Calu3 (cell line): ENCODE measurements at regions not wholly inside any gene's neighbourhood (a gene's known extent, or its start where the extent isn't known, plus 50 kb on each side); places are given as distances from the start of the nearest gene placed in this dataset.

Source experiments
- BruUV-seq: library from RNA; stranded (reverse); fragments of 400-500 nt; replicated peaks from 2 replicates; lab custom pipeline; 2021; lab: Mats Ljungman, UMichigan
- CTCF ChIA-PET: fragments of 300-600 bp; sonication (Branson Sonifier 250); formaldehyde crosslinking; loops from one replicate; lab custom pipeline; 2022; ENCODE audit warnings: antibody characterized with exemption; lab: Charles Lee
- DNase-seq: peaks from one replicate; pipeline ENCODE4 v3.0.0; 2022
- H3K27ac Mint-ChIP-seq: one replicate; pipeline ENCODE4 v1.8.0; 2022; ENCODE audit warnings: mixed read lengths; ENCODE audit not compliant: unreplicated experiment
- H3K27me3 Mint-ChIP-seq: one replicate; pipeline ENCODE4 v1.8.0; 2022; ENCODE audit warnings: mixed read lengths; ENCODE audit not compliant: unreplicated experiment
- H3K36me3 Mint-ChIP-seq: one replicate; pipeline ENCODE4 v1.8.0; 2022; ENCODE audit warnings: mild to moderate bottlenecking, moderate library complexity, mixed read lengths; ENCODE audit not compliant: insufficient read depth, unreplicated experiment
- H3K4me1 Mint-ChIP-seq: one replicate; pipeline ENCODE4 v1.8.0; 2022; ENCODE audit warnings: mild to moderate bottlenecking, low read depth, mixed read lengths; ENCODE audit not compliant: unreplicated experiment
- H3K4me3 Mint-ChIP-seq: one replicate; pipeline ENCODE4 v1.8.0; 2022; ENCODE audit warnings: mild to moderate bottlenecking, low read depth, moderate library complexity, mixed read lengths; ENCODE audit not compliant: unreplicated experiment
- H3K9me3 Mint-ChIP-seq: one replicate; pipeline ENCODE4 v1.8.0; 2022; ENCODE audit warnings: low read depth, mixed read lengths; ENCODE audit not compliant: unreplicated experiment
- intact Hi-C: fragments of 100-400 bp; cut with micrococcal nuclease; formaldehyde crosslinking; loops from one replicate; pipeline ENCODE4 v1.10.0; 2022; ENCODE audit not compliant: unreplicated experiment
- TF ChIP-seq, protein P1 (sequence below): fragments of 200-600 bp; IDR thresholded peaks from one replicate; pipeline ENCODE4 v1.8.0; 2022; ENCODE audit warnings: antibody characterized with exemption; ENCODE audit not compliant: unreplicated experiment

DNA sequence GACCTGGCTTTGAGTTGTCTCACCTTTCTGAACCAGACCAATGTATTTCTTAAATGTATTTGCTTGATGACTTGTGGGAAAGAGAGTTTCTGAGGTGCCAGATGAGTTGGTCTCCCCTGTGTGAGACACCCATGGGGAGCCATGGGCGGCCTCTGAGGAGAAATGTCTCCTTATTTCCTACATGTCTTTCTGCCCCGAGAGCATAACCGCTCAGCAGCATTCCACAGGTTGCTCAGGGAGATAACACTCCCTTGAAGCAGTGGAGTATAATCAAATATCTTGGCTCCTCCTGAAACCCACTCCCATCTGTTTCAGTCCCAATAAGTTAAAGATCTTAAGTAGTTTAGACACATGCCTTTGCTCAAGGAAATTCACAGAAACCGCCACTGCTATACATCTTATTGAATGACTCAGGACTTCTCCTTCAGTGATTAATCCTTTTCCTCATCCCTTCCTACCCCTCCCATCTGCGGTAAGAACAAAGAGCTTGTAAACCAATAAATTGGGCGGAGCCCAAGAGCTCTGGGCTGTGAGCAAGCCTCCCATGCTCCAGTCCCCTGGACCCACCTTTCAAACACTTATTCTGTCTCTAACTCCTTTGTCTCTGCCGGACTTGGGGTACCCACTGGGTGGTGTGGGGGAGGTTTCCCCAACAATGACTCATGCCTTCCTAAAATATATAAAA lies 285.5 kb upstream of the LRRTM4 start:
- peaks cover 16% of the 10 kb centered on the region for H3K9me3 Mint-ChIP-seq
- TF ChIP-seq, protein P1, sequence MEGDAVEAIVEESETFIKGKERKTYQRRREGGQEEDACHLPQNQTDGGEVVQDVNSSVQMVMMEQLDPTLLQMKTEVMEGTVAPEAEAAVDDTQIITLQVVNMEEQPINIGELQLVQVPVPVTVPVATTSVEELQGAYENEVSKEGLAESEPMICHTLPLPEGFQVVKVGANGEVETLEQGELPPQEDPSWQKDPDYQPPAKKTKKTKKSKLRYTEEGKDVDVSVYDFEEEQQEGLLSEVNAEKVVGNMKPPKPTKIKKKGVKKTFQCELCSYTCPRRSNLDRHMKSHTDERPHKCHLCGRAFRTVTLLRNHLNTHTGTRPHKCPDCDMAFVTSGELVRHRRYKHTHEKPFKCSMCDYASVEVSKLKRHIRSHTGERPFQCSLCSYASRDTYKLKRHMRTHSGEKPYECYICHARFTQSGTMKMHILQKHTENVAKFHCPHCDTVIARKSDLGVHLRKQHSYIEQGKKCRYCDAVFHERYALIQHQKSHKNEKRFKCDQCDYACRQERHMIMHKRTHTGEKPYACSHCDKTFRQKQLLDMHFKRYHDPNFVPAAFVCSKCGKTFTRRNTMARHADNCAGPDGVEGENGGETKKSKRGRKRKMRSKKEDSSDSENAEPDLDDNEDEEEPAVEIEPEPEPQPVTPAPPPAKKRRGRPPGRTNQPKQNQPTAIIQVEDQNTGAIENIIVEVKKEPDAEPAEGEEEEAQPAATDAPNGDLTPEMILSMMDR, result no peak
- DNase-seq, result no peak
- no peak overlapping the region for H3K27ac Mint-ChIP-seq
- CTCF ChIA-PET, result no interaction called here
- H3K4me1 Mint-ChIP-seq, result no peaks in the 10 kb centered on the region
- intact Hi-C loops, result no loop called here
- no peaks in the 10 kb centered on the region for H3K27me3 Mint-ChIP-seq
- no TSS peak for BruUV-seq
- H3K36me3 Mint-ChIP-seq, result no peaks in the 10 kb centered on the region
- no peak overlapping the region for H3K4me3 Mint-ChIP-seq

GRCh38 chr2:77808599-77808998 lies 286.4 kb upstream of the LRRTM4 start:
- no peak for DNase-seq
- H3K27ac Mint-ChIP-seq, result no peak overlapping the region

DNA sequence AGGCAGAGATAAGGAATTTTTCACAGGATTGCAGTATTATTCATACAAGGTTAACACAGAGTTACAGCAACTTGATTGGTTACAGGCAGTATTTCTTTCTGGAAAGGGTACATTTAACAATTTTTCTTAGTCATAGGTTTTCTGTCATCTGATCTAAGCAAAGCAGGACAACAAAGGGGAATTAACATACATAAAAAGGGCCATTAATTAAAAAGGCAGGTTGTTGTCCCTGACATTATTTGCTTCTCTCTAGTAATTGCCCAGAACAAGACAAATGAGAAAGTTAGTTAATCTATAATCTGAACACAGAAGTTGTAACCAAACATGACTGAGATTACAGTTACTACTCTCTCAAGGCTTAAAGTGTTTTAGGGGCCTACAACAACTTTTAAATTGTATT lies 291.4 kb upstream of the LRRTM4 start:
- no TSS peak for BruUV-seq
- DNase-seq, result no peak
- H3K27me3 Mint-ChIP-seq, result no peaks in the 10 kb centered on the region
- H3K9me3 Mint-ChIP-seq, result peaks cover 15% of the 10 kb centered on the region
- no peak overlapping the region for H3K27ac Mint-ChIP-seq
- CTCF ChIA-PET, result no interaction called here
- no peaks in the 10 kb centered on the region for H3K36me3 Mint-ChIP-seq
- no peak overlapping the region for H3K4me3 Mint-ChIP-seq
- TF ChIP-seq, protein P1, result no peak
- intact Hi-C loops, result no loop called here
- H3K4me1 Mint-ChIP-seq, result no peaks in the 10 kb centered on the region

More at GRCh38 chr2:77808599-77808998, 286.4 kb upstream of the LRRTM4 start:
- Mint-ChIP-seq H3K4me3 (no peak overlapping the region), H3K27me3 (no peaks in the 10 kb centered on the region), H3K4me1 (no peaks in the 10 kb centered on the region), H3K36me3 (no peaks in the 10 kb centered on the region), H3K9me3 (peaks cover 18% of the 10 kb centered on the region)
- CTCF ChIA-PET, result no interaction called here
- TF ChIP-seq, protein P1, result no peak
- intact Hi-C loops, result no loop called here
- BruUV-seq, result no TSS peak

DNA sequence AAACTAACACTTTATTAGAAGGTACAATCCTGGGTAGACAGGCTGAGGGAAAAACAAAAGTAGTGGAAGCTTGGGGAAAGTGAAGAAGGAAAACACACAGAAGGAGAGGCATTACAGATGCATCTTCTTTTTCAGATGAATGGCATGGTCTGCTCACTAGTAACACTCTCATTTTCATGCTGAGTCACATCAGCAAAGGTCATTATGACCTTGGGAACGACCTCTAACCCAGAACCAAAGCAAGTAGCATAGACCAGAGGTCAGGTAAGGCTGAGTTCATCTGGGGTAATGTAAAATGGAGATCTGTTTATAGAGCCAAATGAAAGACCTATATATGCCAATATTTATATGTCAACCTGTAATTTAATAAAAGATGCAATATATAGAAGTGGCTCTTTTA lies 294.4 kb upstream of the LRRTM4 start:
- DNase-seq, result no peak
- no TSS peak for BruUV-seq
- TF ChIP-seq, protein P1, result no peak
- peaks cover 22% of the 10 kb centered on the region for H3K9me3 Mint-ChIP-seq
- intact Hi-C loops, result no loop called here
- H3K36me3 Mint-ChIP-seq, result no peaks in the 10 kb centered on the region
- no peak overlapping the region for H3K4me3 Mint-ChIP-seq
- no peaks in the 10 kb centered on the region for H3K27me3 Mint-ChIP-seq
- H3K4me1 Mint-ChIP-seq, result no peaks in the 10 kb centered on the region
- CTCF ChIA-PET, result no interaction called here
- no peak overlapping the region for H3K27ac Mint-ChIP-seq
